GM12878 (cell line): ENCODE measurements at regions not wholly inside any gene's neighbourhood (a gene's known extent, or its start where the extent isn't known, plus 50 kb on each side); places are given as distances from the start of the nearest gene placed in this dataset.

Experiments used
- BRCA1 ChIP-seq: IDR thresholded peaks from 2 replicates; pipeline ENCODE4 v1.6.1; 2011; ENCODE audit warnings: low read depth, low read length, improper control_type of control experiment
- CBX3 ChIP-seq: fragments of 200-600 bp; sonication (generic); IDR thresholded peaks from 2 replicates; pipeline ENCODE4 v1.6.1; 2016; ENCODE audit warnings: low read depth, borderline replicate concordance
- CHD1 ChIP-seq: IDR thresholded peaks from 2 replicates; pipeline ENCODE4 v1.6.1; 2012; ENCODE audit warnings: low read depth, low read length, improper control_type of control experiment
- CREB1 ChIP-seq: IDR thresholded peaks from 2 replicates; pipeline ENCODE4 v1.6.1; 2012; ENCODE audit warnings: low read depth, mild to moderate bottlenecking, inconsistent platforms
- ESRRA ChIP-seq: IDR thresholded peaks from 2 replicates; pipeline ENCODE4 v1.6.1; 2012; ENCODE audit warnings: mild to moderate bottlenecking, low read length, improper control_type of control experiment
- GABPA ChIP-seq: IDR thresholded peaks from 2 replicates; pipeline ENCODE4 v1.6.1; 2014; ENCODE audit warnings: antibody characterized with exemption, low read depth, mild to moderate bottlenecking, inconsistent platforms
- HDGF ChIP-seq: fragments of 450-650 bp; IDR thresholded peaks from 2 replicates; pipeline ENCODE4 v1.6.1; 2016; ENCODE audit warnings: antibody characterized with exemption
- MLLT1 ChIP-seq: fragments of 450-650 bp; IDR thresholded peaks from 2 replicates; pipeline ENCODE4 v1.6.1; 2016; ENCODE audit warnings: mild to moderate bottlenecking
- MYB ChIP-seq: fragments of 150-350 bp; IDR thresholded peaks from 2 replicates; pipeline ENCODE4 v1.6.1; 2014; ENCODE audit warnings: mild to moderate bottlenecking, low read depth, low read length, borderline replicate concordance
- TCF12 ChIP-seq: IDR thresholded peaks from 2 replicates; pipeline ENCODE4 v1.6.1; 2011; ENCODE audit warnings: low read depth, mild to moderate bottlenecking, low read length
- WRNIP1 ChIP-seq: IDR thresholded peaks from 2 replicates; pipeline ENCODE4 v1.6.1; 2011; ENCODE audit warnings: low read depth, low read length, improper control_type of control experiment, borderline replicate concordance
- ZNF622 ChIP-seq: fragments of 450-650 bp; IDR thresholded peaks from 2 replicates; pipeline ENCODE4 v1.6.1; 2017; ENCODE audit warnings: mild to moderate bottlenecking, inconsistent platforms
- ZSCAN29 ChIP-seq: fragments of 450-650 bp; IDR thresholded peaks from 2 replicates; pipeline ENCODE4 v1.6.1; 2017; ENCODE audit warnings: mild to moderate bottlenecking, moderate library complexity
- TF ChIP-seq, protein P1 (sequence below): fragments of 450-650 bp; IDR thresholded peaks from 2 replicates; pipeline ENCODE4 v1.6.1; 2017; ENCODE audit warnings: mild to moderate bottlenecking, moderate library complexity
- TF ChIP-seq, protein P2 (sequence below): fragments of 450-650 bp; IDR thresholded peaks from 2 replicates; pipeline ENCODE4 v1.6.1; 2017; ENCODE audit warnings: mild to moderate bottlenecking
- TF ChIP-seq, protein P3 (sequence below): IDR thresholded peaks from 2 replicates; pipeline ENCODE4 v1.6.1; 2011; ENCODE audit warnings: borderline replicate concordance, low read depth, mild to moderate bottlenecking, moderate library complexity, low read length; ENCODE audit not compliant: insufficient read depth, poor library complexity, severe bottlenecking

GRCh38 chr6:4582506-4583417 lies 193.4 kb upstream of the CDYL start (continued):
- TF ChIP-seq, protein P1, sequence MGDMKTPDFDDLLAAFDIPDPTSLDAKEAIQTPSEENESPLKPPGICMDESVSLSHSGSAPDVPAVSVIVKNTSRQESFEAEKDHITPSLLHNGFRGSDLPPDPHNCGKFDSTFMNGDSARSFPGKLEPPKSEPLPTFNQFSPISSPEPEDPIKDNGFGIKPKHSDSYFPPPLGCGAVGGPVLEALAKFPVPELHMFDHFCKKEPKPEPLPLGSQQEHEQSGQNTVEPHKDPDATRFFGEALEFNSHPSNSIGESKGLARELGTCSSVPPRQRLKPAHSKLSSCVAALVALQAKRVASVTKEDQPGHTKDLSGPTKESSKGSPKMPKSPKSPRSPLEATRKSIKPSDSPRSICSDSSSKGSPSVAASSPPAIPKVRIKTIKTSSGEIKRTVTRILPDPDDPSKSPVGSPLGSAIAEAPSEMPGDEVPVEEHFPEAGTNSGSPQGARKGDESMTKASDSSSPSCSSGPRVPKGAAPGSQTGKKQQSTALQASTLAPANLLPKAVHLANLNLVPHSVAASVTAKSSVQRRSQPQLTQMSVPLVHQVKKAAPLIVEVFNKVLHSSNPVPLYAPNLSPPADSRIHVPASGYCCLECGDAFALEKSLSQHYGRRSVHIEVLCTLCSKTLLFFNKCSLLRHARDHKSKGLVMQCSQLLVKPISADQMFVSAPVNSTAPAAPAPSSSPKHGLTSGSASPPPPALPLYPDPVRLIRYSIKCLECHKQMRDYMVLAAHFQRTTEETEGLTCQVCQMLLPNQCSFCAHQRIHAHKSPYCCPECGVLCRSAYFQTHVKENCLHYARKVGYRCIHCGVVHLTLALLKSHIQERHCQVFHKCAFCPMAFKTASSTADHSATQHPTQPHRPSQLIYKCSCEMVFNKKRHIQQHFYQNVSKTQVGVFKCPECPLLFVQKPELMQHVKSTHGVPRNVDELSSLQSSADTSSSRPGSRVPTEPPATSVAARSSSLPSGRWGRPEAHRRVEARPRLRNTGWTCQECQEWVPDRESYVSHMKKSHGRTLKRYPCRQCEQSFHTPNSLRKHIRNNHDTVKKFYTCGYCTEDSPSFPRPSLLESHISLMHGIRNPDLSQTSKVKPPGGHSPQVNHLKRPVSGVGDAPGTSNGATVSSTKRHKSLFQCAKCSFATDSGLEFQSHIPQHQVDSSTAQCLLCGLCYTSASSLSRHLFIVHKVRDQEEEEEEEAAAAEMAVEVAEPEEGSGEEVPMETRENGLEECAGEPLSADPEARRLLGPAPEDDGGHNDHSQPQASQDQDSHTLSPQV = no peak
- no peak for TF ChIP-seq ESRRA
- TF ChIP-seq BRCA1 = no peak
- no peak for TF ChIP-seq CHD1
- TF ChIP-seq, protein P2, sequence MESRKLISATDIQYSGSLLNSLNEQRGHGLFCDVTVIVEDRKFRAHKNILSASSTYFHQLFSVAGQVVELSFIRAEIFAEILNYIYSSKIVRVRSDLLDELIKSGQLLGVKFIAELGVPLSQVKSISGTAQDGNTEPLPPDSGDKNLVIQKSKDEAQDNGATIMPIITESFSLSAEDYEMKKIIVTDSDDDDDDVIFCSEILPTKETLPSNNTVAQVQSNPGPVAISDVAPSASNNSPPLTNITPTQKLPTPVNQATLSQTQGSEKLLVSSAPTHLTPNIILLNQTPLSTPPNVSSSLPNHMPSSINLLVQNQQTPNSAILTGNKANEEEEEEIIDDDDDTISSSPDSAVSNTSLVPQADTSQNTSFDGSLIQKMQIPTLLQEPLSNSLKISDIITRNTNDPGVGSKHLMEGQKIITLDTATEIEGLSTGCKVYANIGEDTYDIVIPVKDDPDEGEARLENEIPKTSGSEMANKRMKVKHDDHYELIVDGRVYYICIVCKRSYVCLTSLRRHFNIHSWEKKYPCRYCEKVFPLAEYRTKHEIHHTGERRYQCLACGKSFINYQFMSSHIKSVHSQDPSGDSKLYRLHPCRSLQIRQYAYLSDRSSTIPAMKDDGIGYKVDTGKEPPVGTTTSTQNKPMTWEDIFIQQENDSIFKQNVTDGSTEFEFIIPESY = no peak
- TF ChIP-seq MLLT1 = no peak
- no peak for TF ChIP-seq CREB1
- no peak for TF ChIP-seq TCF12
- TF ChIP-seq ZNF622 = no peak
- TF ChIP-seq HDGF = no peak
- no peak for TF ChIP-seq GABPA
- TF ChIP-seq MYB = no peak
- no peak for TF ChIP-seq WRNIP1
- TF ChIP-seq CBX3 = no peak
- TF ChIP-seq, protein P3, sequence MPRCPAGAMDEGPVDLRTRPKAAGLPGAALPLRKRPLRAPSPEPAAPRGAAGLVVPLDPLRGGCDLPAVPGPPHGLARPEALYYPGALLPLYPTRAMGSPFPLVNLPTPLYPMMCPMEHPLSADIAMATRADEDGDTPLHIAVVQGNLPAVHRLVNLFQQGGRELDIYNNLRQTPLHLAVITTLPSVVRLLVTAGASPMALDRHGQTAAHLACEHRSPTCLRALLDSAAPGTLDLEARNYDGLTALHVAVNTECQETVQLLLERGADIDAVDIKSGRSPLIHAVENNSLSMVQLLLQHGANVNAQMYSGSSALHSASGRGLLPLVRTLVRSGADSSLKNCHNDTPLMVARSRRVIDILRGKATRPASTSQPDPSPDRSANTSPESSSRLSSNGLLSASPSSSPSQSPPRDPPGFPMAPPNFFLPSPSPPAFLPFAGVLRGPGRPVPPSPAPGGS = no peak
- TF ChIP-seq ZSCAN29 = no peak
